Heart left ventricle (tissue), 13 donors: ENCODE measurements at regions not wholly inside any gene's neighbourhood (a gene's known extent, or its start where the extent isn't known, plus 50 kb on each side); places are given as distances from the start of the nearest gene placed in this dataset.

Experiments used
- CTCF ChIP-seq, 12 donors: fragments of 200-600 bp; sonication (generic) in 4 of 12; IDR thresholded peaks; one replicate each; pipeline versions ENCODE4 v1.5.0 to v1.8.0; 2018 to 2022; ENCODE audit warnings: antibody characterized with exemption in 12 of 12, mild to moderate bottlenecking in 5 of 12
- POLR2A ChIP-seq, 2 donors: fragments of 450-650 bp; IDR thresholded peaks; one replicate each; pipeline ENCODE4 v1.6.1; 2017; ENCODE audit warnings: antibody characterized with exemption in 2 of 2, mild to moderate bottlenecking in 2 of 2, moderate library complexity in 2 of 2
- donor health status: ischemic (EF 13 %, LVEDD 7.1; RV severe dilation, severe dysfunction).
- donor health status: DM: no; HTN: yes; CAD: no.
- donor health status: DM: no; HTN: no; CAD: no.
- donor health status: ischemic (EF 25% LVEDD 6.9; RV normal size, moderate dysfunction).
- donor health status: ischemic (EF 25% LVEDD 5.7; RV mildly dilated, moderate dysfunction).
- donor health status: ischemic (EF 35%, LVEDD 5.7; RV mildly dilated, moderate dysfunction).
- donor health status: nonischemic (EF 11% LVEDD 7.7; RV severe dilation, severe dysfunction).
- donor health status: DM: yes; HTN: yes; CAD: no.
- donor health status: PGD.
- donor health status: ischemic (EF 29% LVEDD 5.4; RV normal size, mild dysfunction).
- donor health status: nonischemic (EF 23%, LVEDD 6.1; RV moderate dilation, normal function).

- TF ChIP-seq CTCF (IDR thresholded peaks at IDR 0.05) (no peak), POLR2A (IDR thresholded peaks at IDR 0.05) (no peak)
These were observed 91.5 kb upstream of the HS6ST1 start for GRCh38 chr2:128410035-128410757.
